GM21526 (cell line): ENCODE measurements at regions not wholly inside any gene's neighbourhood (a gene's known extent, or its start where the extent isn't known, plus 50 kb on each side); places are given as distances from the start of the nearest gene placed in this dataset.

Experiments used
- ATAC-seq: cut with Tn5 transposase; IDR thresholded peaks from one replicate; pipeline ENCODE4 v1.9.1; 2021; ENCODE audit warnings: moderate library complexity; ENCODE audit not compliant: unreplicated experiment, low FRiP score

- ATAC-seq = no peak
Observed at GRCh38 chr12:77578466-77579220, 252.1 kb upstream of the NAV3 start.

GRCh38 chr12:77577791-77578190 lies 252.9 kb upstream of the NAV3 start:
- ATAC-seq = no peak

- ATAC-seq = no peak
Observed at GRCh38 chr12:77575376-77575919, 255.2 kb upstream of the NAV3 start.

- ATAC-seq = no peak
Observed at GRCh38 chr12:77572371-77572770, 258.3 kb upstream of the NAV3 start.

GRCh38 chr12:77571768-77572167 lies 258.9 kb upstream of the NAV3 start:
- ATAC-seq = no peak

- no peak for ATAC-seq
Observed at GRCh38 chr12:77571127-77571526, 259.6 kb upstream of the NAV3 start.

- no peak for ATAC-seq
Observed at GRCh38 chr12:77569876-77570275, 260.8 kb upstream of the NAV3 start.

- no peak for ATAC-seq
Observed at GRCh38 chr12:77560714-77561113, 270.0 kb upstream of the NAV3 start.

- ATAC-seq = no peak
Observed at GRCh38 chr12:77559400-77560074, 271.2 kb upstream of the NAV3 start.

- ATAC-seq = no peak
Observed at GRCh38 chr12:77555074-77555473, 275.6 kb upstream of the NAV3 start.

- peak; percentile 100 for ATAC-seq
Observed at GRCh38 chr12:77553976-77554619, 276.6 kb upstream of the NAV3 start.

GRCh38 chr12:77549383-77550128 lies 281.1 kb upstream of the NAV3 start:
- no peak for ATAC-seq

- no peak for ATAC-seq
Observed at GRCh38 chr12:77548797-77549196, 281.9 kb upstream of the NAV3 start.

- ATAC-seq = no peak
Observed at GRCh38 chr12:77540097-77540496, 290.6 kb upstream of the NAV3 start.

GRCh38 chr12:77537663-77538062 lies 293.0 kb upstream of the NAV3 start:
- no peak for ATAC-seq

GRCh38 chr12:77535734-77536133 lies 295.0 kb upstream of the NAV3 start:
- no peak for ATAC-seq

- ATAC-seq = no peak
Observed at GRCh38 chr12:77531912-77532311, 298.8 kb upstream of the NAV3 start.

GRCh38 chr12:77522247-77522646 lies 308.4 kb upstream of the NAV3 start:
- ATAC-seq = no peak

GRCh38 chr12:77521508-77522115 lies 309.1 kb upstream of the NAV3 start:
- ATAC-seq = no peak

- ATAC-seq = no peak
Observed at GRCh38 chr12:77514511-77514910, 316.2 kb upstream of the NAV3 start.
